ENCODE measurements at regions not wholly inside any gene's neighbourhood (a gene's known extent, or its start where the extent isn't known, plus 50 kb on each side); places are given as distances from the start of the nearest gene placed in this dataset.

- TF ChIP-seq, protein P1, sequence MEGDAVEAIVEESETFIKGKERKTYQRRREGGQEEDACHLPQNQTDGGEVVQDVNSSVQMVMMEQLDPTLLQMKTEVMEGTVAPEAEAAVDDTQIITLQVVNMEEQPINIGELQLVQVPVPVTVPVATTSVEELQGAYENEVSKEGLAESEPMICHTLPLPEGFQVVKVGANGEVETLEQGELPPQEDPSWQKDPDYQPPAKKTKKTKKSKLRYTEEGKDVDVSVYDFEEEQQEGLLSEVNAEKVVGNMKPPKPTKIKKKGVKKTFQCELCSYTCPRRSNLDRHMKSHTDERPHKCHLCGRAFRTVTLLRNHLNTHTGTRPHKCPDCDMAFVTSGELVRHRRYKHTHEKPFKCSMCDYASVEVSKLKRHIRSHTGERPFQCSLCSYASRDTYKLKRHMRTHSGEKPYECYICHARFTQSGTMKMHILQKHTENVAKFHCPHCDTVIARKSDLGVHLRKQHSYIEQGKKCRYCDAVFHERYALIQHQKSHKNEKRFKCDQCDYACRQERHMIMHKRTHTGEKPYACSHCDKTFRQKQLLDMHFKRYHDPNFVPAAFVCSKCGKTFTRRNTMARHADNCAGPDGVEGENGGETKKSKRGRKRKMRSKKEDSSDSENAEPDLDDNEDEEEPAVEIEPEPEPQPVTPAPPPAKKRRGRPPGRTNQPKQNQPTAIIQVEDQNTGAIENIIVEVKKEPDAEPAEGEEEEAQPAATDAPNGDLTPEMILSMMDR (IDR thresholded peaks at IDR 0.05; ENCODE audit: low read depth, low read length), result no peak
- no peak for TF ChIP-seq EZH2phosphoT487 (IDR thresholded peaks at IDR 0.05; ENCODE audit: low read depth)
Measured at GRCh38 chr1:55876276-55877060, 661.3 kb upstream of the USP24 start.

Data from OCI-LY3 (cell line).